Activated naive CD4-positive, alpha-beta T cell treated with anti-CD3 and anti-CD28 coated beads for 36 hours (primary cell): ENCODE measurements at regions not wholly inside any gene's neighbourhood (a gene's known extent, or its start where the extent isn't known, plus 50 kb on each side); places are given as distances from the start of the nearest gene placed in this dataset.

Experiments used
- CTCF ChIA-PET: fragments of 350-600 bp; sonication (Branson Sonifier 250); formaldehyde crosslinking; loops from one replicate; lab custom pipeline; 2021; ENCODE audit warnings: antibody characterized with exemption; lab: Charles Lee
- DNase-seq: peaks from one replicate; pipeline ENCODE4 v3.0.0-alpha.2; 2020
- H3K27ac Mint-ChIP-seq: one replicate; pipeline ENCODE4 v1.8.0; 2021; ENCODE audit warnings: mild to moderate bottlenecking, mixed read lengths
- H3K27me3 Mint-ChIP-seq: one replicate; pipeline ENCODE4 v1.8.0; 2021; ENCODE audit warnings: low read depth, mixed read lengths
- H3K36me3 Mint-ChIP-seq: one replicate; pipeline ENCODE4 v1.8.0; 2021; ENCODE audit warnings: low read depth, mixed read lengths
- H3K4me1 Mint-ChIP-seq: one replicate; pipeline ENCODE4 v1.8.0; 2021; ENCODE audit warnings: low read depth, mixed read lengths
- H3K4me3 Mint-ChIP-seq: one replicate; pipeline ENCODE4 v1.8.0; 2021; ENCODE audit warnings: mild to moderate bottlenecking, moderate library complexity, mixed read lengths
- H3K9me3 Mint-ChIP-seq: one replicate; pipeline ENCODE4 v1.8.0; 2021; ENCODE audit warnings: mixed read lengths
- intact Hi-C: fragments of 100-400 bp; cut with micrococcal nuclease; formaldehyde crosslinking; loops from one replicate; pipeline ENCODE4 v1.15.1; 2023

DNA sequence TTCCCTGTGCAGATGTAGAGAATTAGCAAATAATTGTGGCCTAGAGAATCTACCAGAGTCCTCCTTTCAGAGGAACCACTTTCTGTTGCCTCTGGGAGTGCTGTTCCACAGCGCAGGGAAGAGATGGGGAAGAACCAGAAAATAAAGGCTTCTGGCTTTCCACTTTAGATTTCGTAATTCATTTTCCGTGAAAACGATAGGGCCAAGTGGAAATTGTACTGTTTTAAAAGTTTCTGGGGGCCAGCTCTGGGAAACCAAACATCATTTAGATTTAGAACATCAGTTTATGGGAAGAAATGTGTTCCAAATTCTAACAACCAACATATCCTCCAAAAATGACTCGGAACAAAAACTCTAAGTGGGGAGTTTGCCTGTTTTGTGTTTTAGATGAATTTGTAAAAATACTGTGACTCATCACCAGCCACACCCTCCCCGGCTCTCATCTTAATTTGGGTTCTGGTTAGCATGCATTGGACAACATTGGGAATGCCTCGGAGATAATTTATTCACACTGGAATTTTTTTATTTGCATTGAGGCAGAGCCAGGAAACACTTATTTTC lies 65.2 kb upstream of the LNX1 start:
- DNase-seq: no peak
- no peaks in the 10 kb centered on the region for H3K9me3 Mint-ChIP-seq
- peaks cover 1% of the 10 kb centered on the region for H3K4me1 Mint-ChIP-seq
- H3K36me3 Mint-ChIP-seq: no peaks in the 10 kb centered on the region
- H3K27me3 Mint-ChIP-seq: peaks cover 7% of the 10 kb centered on the region
- H3K27ac Mint-ChIP-seq: no peak overlapping the region
- intact Hi-C loops: no loop called here
- CTCF ChIA-PET: no interaction called here
- no peak overlapping the region for H3K4me3 Mint-ChIP-seq

DNA sequence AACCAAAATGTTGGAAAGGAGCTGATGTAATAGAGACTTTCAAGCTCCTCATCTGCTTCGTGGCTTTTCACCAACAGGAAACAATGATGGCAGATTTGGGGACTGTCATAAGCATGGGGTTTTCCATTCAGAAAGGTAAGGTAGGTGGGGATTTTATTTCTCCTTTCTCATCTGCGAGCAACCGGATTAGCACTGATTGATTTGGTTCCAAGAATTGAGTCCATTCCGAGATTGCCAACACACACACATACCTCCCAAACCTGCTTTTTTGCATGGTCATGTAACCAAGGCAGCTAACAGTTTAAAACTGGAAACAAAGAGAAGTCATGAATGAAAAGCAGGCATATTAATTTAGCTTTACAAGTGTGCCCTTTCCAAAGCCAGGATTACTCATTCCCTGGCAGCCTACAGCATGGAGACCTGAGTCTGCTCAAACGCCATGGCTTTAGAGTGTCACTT lies 63.0 kb upstream of the LNX1 start:
- peaks cover 1% of the 10 kb centered on the region for H3K4me1 Mint-ChIP-seq
- H3K36me3 Mint-ChIP-seq: no peaks in the 10 kb centered on the region
- H3K9me3 Mint-ChIP-seq: no peaks in the 10 kb centered on the region
- CTCF ChIA-PET: interaction anchor here (1.1 kb wide), 1 partner anchor 42 kb away, joined by 3 read pairs; no protein-coding TSS in a partner anchor
- DNase-seq: peak; percentile 10
- intact Hi-C loops: no loop called here
- peaks cover 7% of the 10 kb centered on the region for H3K27me3 Mint-ChIP-seq
- H3K27ac Mint-ChIP-seq: no peak overlapping the region
- no peak overlapping the region for H3K4me3 Mint-ChIP-seq

- CTCF ChIA-PET: interaction anchor here (0.7 to 1.1 kb wide), 2 partner anchors 41 to 312 kb away, joined by 3 read pairs; no protein-coding TSS in a partner anchor
- H3K9me3 Mint-ChIP-seq: no peaks in the 10 kb centered on the region
- DNase-seq: no peak
- peaks cover 7% of the 10 kb centered on the region for H3K27me3 Mint-ChIP-seq
- intact Hi-C loops: no loop called here
- no peak overlapping the region for H3K27ac Mint-ChIP-seq
- no peak overlapping the region for H3K4me3 Mint-ChIP-seq
- H3K36me3 Mint-ChIP-seq: no peaks in the 10 kb centered on the region
- peaks cover 1% of the 10 kb centered on the region for H3K4me1 Mint-ChIP-seq
Observed at GRCh38 chr4:53653484-53654053, 62.3 kb upstream of the LNX1 start.

- CTCF ChIA-PET: no interaction called here
- H3K36me3 Mint-ChIP-seq: no peaks in the 10 kb centered on the region
Observed at GRCh38 chr4:53651156-53651735, 60.0 kb upstream of the LNX1 start.

DNA sequence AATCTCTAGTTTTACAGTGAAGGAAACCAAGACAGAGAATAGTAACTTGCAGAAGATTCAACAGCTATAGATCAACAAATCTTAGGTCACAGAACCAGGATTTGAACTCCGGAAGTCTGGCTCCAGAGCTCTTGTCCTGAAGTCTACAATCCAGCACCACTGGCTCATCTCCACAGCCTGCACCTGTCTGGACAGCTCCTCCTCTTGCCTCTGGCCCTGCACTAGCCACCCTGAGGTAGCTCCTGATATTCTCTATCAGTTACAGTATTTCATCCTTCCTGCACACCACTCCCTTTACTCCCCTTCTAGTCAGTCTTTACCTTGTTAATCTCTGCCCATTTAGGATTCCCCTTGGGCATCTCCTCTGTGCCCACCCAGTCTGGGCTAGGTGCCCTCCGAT lies 58.1 kb upstream of the LNX1 start:
- CTCF ChIA-PET: no interaction called here
- H3K36me3 Mint-ChIP-seq: no peaks in the 10 kb centered on the region
- no peaks in the 10 kb centered on the region for H3K9me3 Mint-ChIP-seq
- peaks cover 1% of the 10 kb centered on the region for H3K4me1 Mint-ChIP-seq
- H3K4me3 Mint-ChIP-seq: no peak overlapping the region
- intact Hi-C loops: no loop called here
- no peak overlapping the region for H3K27ac Mint-ChIP-seq
- peaks cover 7% of the 10 kb centered on the region for H3K27me3 Mint-ChIP-seq
- no peak for DNase-seq

More at GRCh38 chr4:53651156-53651735, 60.0 kb upstream of the LNX1 start:
- intact Hi-C loops: no loop called here
- Mint-ChIP-seq H3K4me3 (no peak overlapping the region), H3K4me1 (peaks cover 1% of the 10 kb centered on the region), H3K9me3 (no peaks in the 10 kb centered on the region), H3K27me3 (peaks cover 8% of the 10 kb centered on the region), H3K27ac (no peak overlapping the region)
- no peak for DNase-seq

DNA sequence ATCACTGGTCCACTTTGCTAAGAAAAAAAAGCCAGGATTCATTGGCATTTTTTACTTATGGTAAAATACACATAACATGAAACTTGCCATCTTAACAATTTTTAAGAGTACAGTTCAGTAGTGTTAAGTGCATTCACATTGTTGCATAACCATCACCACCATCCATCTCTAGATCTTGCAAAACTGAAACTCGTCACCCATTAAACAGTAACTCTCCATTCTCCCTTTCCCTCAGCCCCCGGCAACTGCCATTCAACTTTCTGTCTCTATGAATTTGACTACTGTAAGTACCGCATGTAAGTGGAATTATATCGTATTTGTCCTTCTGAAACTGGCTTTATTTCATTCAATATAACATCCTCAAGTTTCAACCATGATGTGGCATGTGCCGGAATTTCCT lies 56.3 kb upstream of the LNX1 start:
- no peak for DNase-seq
- intact Hi-C loops: no loop called here
- peaks cover 7% of the 10 kb centered on the region for H3K27me3 Mint-ChIP-seq
- no peaks in the 10 kb centered on the region for H3K4me1 Mint-ChIP-seq
- no peak overlapping the region for H3K27ac Mint-ChIP-seq
- no peaks in the 10 kb centered on the region for H3K9me3 Mint-ChIP-seq
- H3K4me3 Mint-ChIP-seq: no peak overlapping the region
- CTCF ChIA-PET: no interaction called here
- no peaks in the 10 kb centered on the region for H3K36me3 Mint-ChIP-seq

DNA sequence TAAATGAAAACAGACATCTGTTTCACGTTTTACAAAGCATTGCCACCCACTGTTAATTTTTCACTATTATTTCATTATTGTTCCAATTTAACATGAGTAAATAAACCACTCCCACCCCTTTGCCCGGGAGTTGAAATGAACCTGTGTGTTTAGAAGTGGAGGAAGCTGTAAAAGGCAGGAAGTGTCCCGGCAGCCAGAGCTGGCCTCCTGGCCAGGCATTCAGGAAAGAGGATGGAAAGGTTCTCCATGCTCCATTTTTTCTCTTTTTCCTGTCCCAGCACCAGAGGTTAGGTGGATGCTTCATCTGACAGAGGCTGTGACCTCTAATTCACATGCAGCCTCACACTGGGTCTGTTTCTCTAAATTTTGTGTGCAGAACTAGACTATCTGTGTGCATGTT lies 55.5 kb upstream of the LNX1 start:
- DNase-seq: no peak
- CTCF ChIA-PET: no interaction called here
- Mint-ChIP-seq H3K36me3 (no peaks in the 10 kb centered on the region), H3K27ac (no peak overlapping the region), H3K4me1 (no peaks in the 10 kb centered on the region), H3K4me3 (no peak overlapping the region), H3K27me3 (peaks cover 7% of the 10 kb centered on the region), H3K9me3 (no peaks in the 10 kb centered on the region)
- intact Hi-C loops: no loop called here

- Mint-ChIP-seq H3K9me3 (no peaks in the 10 kb centered on the region), H3K27me3 (peaks cover 9% of the 10 kb centered on the region), H3K27ac (no peak overlapping the region), H3K36me3 (no peaks in the 10 kb centered on the region), H3K4me1 (no peaks in the 10 kb centered on the region), H3K4me3 (no peak overlapping the region)
- CTCF ChIA-PET: no interaction called here
- intact Hi-C loops: no loop called here
- DNase-seq: no peak
Observed at GRCh38 chr4:53645108-53645507, 53.8 kb upstream of the LNX1 start.

GRCh38 chr4:53644607-53645006 lies 53.3 kb upstream of the LNX1 start:
- peaks cover 9% of the 10 kb centered on the region for H3K27me3 Mint-ChIP-seq
- H3K4me3 Mint-ChIP-seq: no peak overlapping the region
- CTCF ChIA-PET: no interaction called here
- no peaks in the 10 kb centered on the region for H3K4me1 Mint-ChIP-seq
- DNase-seq: no peak
- intact Hi-C loops: no loop called here
- H3K9me3 Mint-ChIP-seq: no peaks in the 10 kb centered on the region
- no peaks in the 10 kb centered on the region for H3K36me3 Mint-ChIP-seq
- no peak overlapping the region for H3K27ac Mint-ChIP-seq
